B cell (primary cell): ENCODE measurements at regions not wholly inside any gene's neighbourhood (a gene's known extent, or its start where the extent isn't known, plus 50 kb on each side); places are given as distances from the start of the nearest gene placed in this dataset.

Experiments used
- ATAC-seq: fragments of 200-7000 bp; cut with Tn5 transposase; one replicate; pipeline ENCODE4 v1.10.0; 2021; ENCODE audit warnings: low read depth, mild to moderate bottlenecking, moderate number of reproducible peaks, moderate library complexity
- CTCF ChIA-PET: fragments of 350-600 bp; sonication (Branson Sonifier 250); formaldehyde crosslinking; loops from one replicate; lab custom pipeline; 2021; ENCODE audit warnings: antibody characterized with exemption, inconsistent platforms; lab: Charles Lee
- POLR2A ChIA-PET: fragments of 350-600 bp; sonication (Branson Sonifier 250); formaldehyde crosslinking; loops from one replicate; lab custom pipeline; 2021; ENCODE audit warnings: antibody characterized with exemption; lab: Charles Lee
- DNase-seq: peaks from one replicate; pipeline ENCODE4 v3.0.0; 2013
- H2AFZ ChIP-seq: 2 replicates; pipeline ENCODE4 v1.6.1; 2012; ENCODE audit warnings: mild to moderate bottlenecking, low read depth, low read length; ENCODE audit not compliant: insufficient read depth, poor library complexity, severe bottlenecking
- H3K27ac ChIP-seq, 2 donors: 1 replicate in 1 of 2; 2 replicates in 1 of 2; pipeline ENCODE4 v1.5.1; 2012 to 2013; ENCODE audit warnings: low read length in 2 of 2, mild to moderate bottlenecking in 2 of 2, moderate library complexity in 1 of 2
- H3K27me3 ChIP-seq, 4 experiments: fragments of 200-600 bp in 1 of 4; sonication (generic) in 1 of 4; replicated peaks in 1 of 4; 1 replicate in 2 of 4; 2 replicates in 2 of 4; pipeline versions ENCODE4 v1.6.1 to v1.7.0; 2013 to 2016; ENCODE audit warnings: low read length in 3 of 4, mild to moderate bottlenecking in 2 of 4, mixed read lengths in 1 of 4, moderate library complexity in 1 of 4; ENCODE audit not compliant: insufficient read depth in 4 of 4, control insufficient read depth in 3 of 4; ENCODE audit errors: control extremely low read depth in 1 of 4
- H3K36me3 ChIP-seq, 2 experiments: replicated peaks in 1 of 2; 1 replicate in 1 of 2; 2 replicates in 1 of 2; pipeline versions ENCODE4 v1.6.1 to v1.7.1; 2013; ENCODE audit warnings: low read length in 1 of 2; ENCODE audit not compliant: insufficient read depth in 2 of 2, control insufficient read depth in 1 of 2; ENCODE audit errors: control extremely low read depth in 1 of 2, extremely low read depth in 1 of 2
- H3K4me1 ChIP-seq, 2 donors: fragments of 200-600 bp in 1 of 2; sonication (generic) in 1 of 2; 1 replicate in 1 of 2; 2 replicates in 1 of 2; pipeline versions ENCODE4 v1.5.1 to v1.6.1; 2013 to 2017; ENCODE audit warnings: low read length in 2 of 2; ENCODE audit not compliant: control insufficient read depth in 2 of 2, insufficient read depth in 2 of 2
- H3K4me2 ChIP-seq: replicated peaks from 2 replicates; pipeline ENCODE3; 2012; ENCODE audit warnings: mild to moderate bottlenecking, low read depth, low read length; ENCODE audit not compliant: poor library complexity, severe bottlenecking
- H3K4me3 ChIP-seq, 5 experiments: fragments of 200-600 bp in 1 of 5; sonication (generic) in 1 of 5; 1 replicate in 3 of 5; 2 replicates in 2 of 5; pipeline versions ENCODE4 v1.5.1 to v1.7.0; 2011 to 2016; ENCODE audit warnings: low read length in 4 of 5, mild to moderate bottlenecking in 4 of 5, low read depth in 2 of 5, control low read depth in 1 of 5, moderate library complexity in 1 of 5; ENCODE audit not compliant: insufficient read depth in 1 of 5; ENCODE audit errors: control extremely low read depth in 1 of 5, extremely low read depth in 1 of 5
- H3K79me2 ChIP-seq: fragments of 200-600 bp; sonication (generic); one replicate; pipeline ENCODE4 v1.6.0; 2016; ENCODE audit warnings: low read length; ENCODE audit not compliant: control insufficient read depth, insufficient read depth
- H3K9ac ChIP-seq: fragments of 200-600 bp; sonication (generic); 2 replicates; pipeline ENCODE4 v1.6.1; 2017; ENCODE audit warnings: mild to moderate bottlenecking, low read length, moderate library complexity
- H3K9me3 ChIP-seq, 3 donors: one replicate each; pipeline versions ENCODE4 v1.6.1 to v1.7.1; 2013; ENCODE audit warnings: low read length in 2 of 3; ENCODE audit not compliant: control insufficient read depth in 2 of 3, insufficient read depth in 1 of 3; ENCODE audit errors: control extremely low read depth in 1 of 3
- H4K20me1 ChIP-seq: 2 replicates; pipeline ENCODE4 v1.6.0; 2012; ENCODE audit warnings: mild to moderate bottlenecking, low read length; ENCODE audit not compliant: insufficient read depth, control insufficient read depth, poor library complexity, severe bottlenecking
- H3K27ac Mint-ChIP-seq: one replicate; pipeline ENCODE4 v1.8.0; 2021; ENCODE audit warnings: mixed read lengths
- H3K27me3 Mint-ChIP-seq: one replicate; pipeline ENCODE4 v1.8.0; 2021; ENCODE audit warnings: mixed read lengths
- H3K4me1 Mint-ChIP-seq: one replicate; pipeline ENCODE4 v1.8.0; 2021; ENCODE audit warnings: mixed read lengths
- H3K4me3 Mint-ChIP-seq: one replicate; pipeline ENCODE4 v1.8.0; 2021; ENCODE audit warnings: mixed read lengths
- H3K9me3 Mint-ChIP-seq: one replicate; pipeline ENCODE4 v1.8.0; 2022; ENCODE audit warnings: mixed read lengths; ENCODE audit not compliant: insufficient read depth
- CTCF ChIP-seq: fragments of 200-600 bp; IDR thresholded peaks from one replicate; pipeline ENCODE4 v1.8.0; 2022; ENCODE audit warnings: antibody characterized with exemption, mild to moderate bottlenecking
- EZH2 ChIP-seq: IDR thresholded peaks from 2 replicates; pipeline ENCODE4 v1.6.1; 2012; ENCODE audit warnings: borderline replicate concordance, low read depth, mild to moderate bottlenecking, moderate library complexity, low read length; ENCODE audit not compliant: insufficient read depth, poor library complexity, severe bottlenecking
- WGBS: methylation state at CpG from one replicate; pipeline ENCODE4 v1.1.5; 2013; ENCODE audit warnings: missing lambda C conversion rate; ENCODE audit not compliant: insufficient coverage; 5-methylcytosine and 5-hydroxymethylcytosine counted together
- intact Hi-C: fragments of 100-400 bp; cut with micrococcal nuclease; formaldehyde crosslinking; loops from one replicate; pipeline ENCODE4 v1.10.0; 2022

GRCh38 chr13:109537584-109537983 is 248.8 kb downstream of the IRS2 start:
- no peak for ATAC-seq
- WGBS = 81% methylated on average over 9 of the region's 12 CpGs
- H3K27me3 Mint-ChIP-seq = peaks cover 3% of the 10 kb centered on the region

GRCh38 chr13:109533350-109533749 is 253.0 kb downstream of the IRS2 start:
- TF ChIP-seq CTCF (no peak), EZH2 (no peak)
- ChIA-PET POLR2A (no interaction called here), CTCF (no interaction called here)
- 91% methylated on average over 8 of the region's 11 CpGs for WGBS
- Mint-ChIP-seq H3K9me3 (no peaks in the 10 kb centered on the region), H3K27ac (no peak overlapping the region), H3K4me1 (no peaks in the 10 kb centered on the region), H3K4me3 (no peak overlapping the region), H3K27me3 (peaks cover 2% of the 10 kb centered on the region)
- no peaks in the 10 kb centered on the region for H4K20me1 ChIP-seq
- H3K4me1 ChIP-seq = no peaks in the 10 kb centered on the region
- no peaks in the 10 kb centered on the region for H3K79me2 ChIP-seq
- no peaks in the 10 kb centered on the region for H3K27me3 ChIP-seq
- peaks cover 0 to 3% (median 0%) of the 10 kb centered on the region in 3 donors for H3K9me3 ChIP-seq
- no peak overlapping the region for H3K4me3 ChIP-seq
- no peak overlapping the region for H3K4me2 ChIP-seq
- H3K9ac ChIP-seq = no peak overlapping the region
- intact Hi-C loops = no loop called here
- H3K27ac ChIP-seq = no peak overlapping the region
- no peak overlapping the region for H2AFZ ChIP-seq
- H3K36me3 ChIP-seq = no peaks in the 10 kb centered on the region
- ATAC-seq (no peak), DNase-seq (no peak)

More at GRCh38 chr13:109537584-109537983, 248.8 kb downstream of the IRS2 start:
- DNase-seq = no peak
- Mint-ChIP-seq H3K4me1 (no peaks in the 10 kb centered on the region), H3K27ac (no peak overlapping the region), H3K4me3 (no peak overlapping the region), H3K9me3 (no peaks in the 10 kb centered on the region)
- no peaks in the 10 kb centered on the region for H4K20me1 ChIP-seq
- no peaks in the 10 kb centered on the region for H3K79me2 ChIP-seq
- no peak overlapping the region for H3K9ac ChIP-seq
- ChIA-PET CTCF (no interaction called here), POLR2A (no interaction called here)
- no peak overlapping the region for H2AFZ ChIP-seq
- peaks cover 0 to 8% (median 0%) of the 10 kb centered on the region in 3 donors for H3K9me3 ChIP-seq
- H3K27ac ChIP-seq = no peak overlapping the region
- no peaks in the 10 kb centered on the region for H3K36me3 ChIP-seq
- no peak overlapping the region for H3K4me3 ChIP-seq
- H3K4me2 ChIP-seq = no peak overlapping the region
- H3K4me1 ChIP-seq = no peaks in the 10 kb centered on the region
- intact Hi-C loops = no loop called here
- no peaks in the 10 kb centered on the region for H3K27me3 ChIP-seq
- no peak for TF ChIP-seq EZH2
